ENCODE measurements at regions not wholly inside any gene's neighbourhood (a gene's known extent, or its start where the extent isn't known, plus 50 kb on each side); places are given as distances from the start of the nearest gene placed in this dataset.
"Not testable (repeated sequence)": the region's sequence is repeated elsewhere in the genome, so short reads cannot be mapped to it uniquely, and the experiment has no call there.

GRCh38 chr2:240243049-240243448 is 102.6 kb upstream of the OTOS start:
- not testable (repeated sequence) for DNase-seq

DNA sequence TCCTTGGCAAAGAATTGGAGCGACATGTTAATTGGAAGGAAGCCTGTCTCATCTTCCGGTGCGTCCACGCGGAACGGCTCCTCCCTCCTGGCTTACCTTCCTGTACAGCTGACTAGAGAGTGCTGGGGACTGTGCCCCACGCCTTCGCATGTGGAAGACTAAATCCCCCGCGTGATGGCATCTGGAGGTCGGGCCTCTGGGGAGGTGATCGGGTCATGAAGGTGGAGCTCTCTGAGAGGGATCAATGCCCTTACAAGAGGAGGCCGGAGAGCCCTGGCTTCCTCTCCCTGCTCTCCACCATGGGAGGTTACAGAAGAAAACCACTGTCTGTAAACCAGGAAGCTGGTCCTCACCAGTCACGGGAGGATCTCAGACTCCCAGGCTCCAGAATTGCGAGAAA is 104.1 kb upstream of the OTOS start:
- no peak for DNase-seq

- no peak for DNase-seq
These were observed 104.7 kb upstream of the OTOS start for GRCh38 chr2:240245184-240245583.

DNA sequence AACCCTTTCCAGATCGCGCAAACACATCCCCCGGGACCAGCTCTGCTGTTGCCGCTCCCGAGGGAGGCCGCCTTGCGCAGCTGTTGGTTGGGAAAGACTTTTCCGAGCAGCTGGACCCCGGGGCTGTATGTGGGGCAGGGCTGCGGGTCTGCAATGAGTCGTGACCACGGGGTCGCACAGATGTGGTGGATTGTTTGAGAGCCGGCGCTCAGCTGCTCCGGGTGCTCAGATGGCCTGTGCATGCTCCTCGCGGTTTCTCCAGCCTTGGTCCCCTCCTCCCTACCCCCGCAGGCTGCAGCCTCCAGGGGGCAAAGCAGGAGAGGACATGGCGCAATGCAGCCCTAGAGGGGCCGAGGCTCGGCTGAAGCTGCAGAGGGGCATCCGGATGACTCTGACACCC is 105.2 kb upstream of the OTOS start:
- no peak for DNase-seq

- no peak for DNase-seq
These were observed 105.8 kb upstream of the OTOS start for GRCh38 chr2:240246173-240246820.

DNA sequence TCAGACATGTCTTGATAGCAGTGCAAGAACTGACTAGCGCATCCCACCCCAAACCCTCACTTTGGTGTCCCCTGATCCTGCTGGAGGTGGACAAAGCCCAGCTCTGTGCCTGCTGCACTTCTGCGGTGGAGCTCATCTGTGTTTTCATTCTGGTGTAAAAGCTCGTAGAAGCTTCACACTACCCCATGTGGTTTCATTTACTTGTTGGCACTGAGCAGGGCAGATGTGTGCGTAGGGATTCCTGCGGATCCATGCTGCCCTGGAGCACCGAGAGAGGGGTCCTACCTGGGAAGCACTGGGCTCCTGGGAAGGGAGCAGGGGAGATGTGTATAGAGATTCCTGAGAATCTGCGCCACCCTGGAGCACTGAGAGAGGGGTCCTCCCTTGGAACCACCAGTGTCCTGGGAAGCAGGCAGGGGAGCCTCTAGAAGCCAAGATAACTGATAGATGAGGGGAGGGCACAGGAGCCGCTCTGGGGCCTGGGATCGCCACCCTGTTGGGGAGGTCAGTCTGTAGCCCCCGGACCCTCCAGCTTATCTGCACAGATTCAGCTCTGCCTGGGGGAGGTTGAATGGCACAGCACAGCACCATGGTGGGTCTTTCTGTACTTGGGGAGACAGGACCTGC is 106.9 kb upstream of the OTOS start:
- no peak for DNase-seq

GRCh38 chr2:240247868-240248720 is 107.6 kb upstream of the OTOS start:
- DNase-seq: peak; percentile 18

- no peak for DNase-seq
These were observed 108.4 kb upstream of the OTOS start for GRCh38 chr2:240248721-240249422.

GRCh38 chr2:240249423-240250149 is 109.1 kb upstream of the OTOS start:
- peak; percentile 21 for DNase-seq

DNA sequence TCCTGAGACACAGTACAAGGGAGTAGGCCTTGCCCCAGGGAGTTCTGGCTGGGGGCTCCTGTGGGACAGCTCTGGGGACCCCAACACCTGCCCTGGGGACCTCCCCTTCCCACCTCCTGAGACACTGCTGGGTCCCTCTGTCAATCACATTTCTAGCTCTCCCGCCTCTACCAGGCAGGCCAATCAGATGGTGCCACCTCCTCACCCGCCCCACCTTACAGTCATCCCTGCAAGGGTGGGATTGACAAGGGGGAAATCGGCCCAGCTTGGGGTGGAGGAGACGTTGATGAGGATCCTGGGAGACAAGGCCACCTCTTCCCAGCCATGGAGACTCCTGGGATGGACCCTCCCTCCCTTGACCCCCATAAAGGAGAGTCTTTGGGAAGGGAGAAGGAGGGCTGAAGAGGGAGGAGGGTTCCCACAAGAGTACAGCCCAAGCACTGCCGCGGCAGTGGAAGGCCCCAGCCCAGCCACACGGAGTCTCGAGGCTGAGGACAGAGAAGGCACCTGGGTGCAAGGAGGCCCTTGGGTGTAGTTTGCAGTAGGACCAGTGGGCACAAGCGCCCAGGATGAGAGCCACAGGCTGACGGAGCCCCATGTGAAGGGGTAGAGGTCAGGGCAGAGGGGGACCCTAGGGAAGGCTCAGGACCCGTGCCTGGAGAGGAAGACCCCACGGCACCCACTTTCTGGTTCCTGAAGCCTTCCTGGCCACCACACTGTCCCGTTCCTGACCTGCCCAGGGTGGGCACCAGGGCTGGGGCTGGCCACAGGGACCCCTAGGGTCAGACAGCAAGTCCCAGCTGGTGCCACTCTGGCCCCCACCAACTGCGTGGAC is 109.9 kb upstream of the OTOS start:
- DNase-seq: no peak

GRCh38 chr2:240250985-240251847 is 110.8 kb upstream of the OTOS start:
- peak; percentile 19 for DNase-seq

- no peak for DNase-seq
These were observed 111.4 kb upstream of the OTOS start for GRCh38 chr2:240251848-240252190.

DNA sequence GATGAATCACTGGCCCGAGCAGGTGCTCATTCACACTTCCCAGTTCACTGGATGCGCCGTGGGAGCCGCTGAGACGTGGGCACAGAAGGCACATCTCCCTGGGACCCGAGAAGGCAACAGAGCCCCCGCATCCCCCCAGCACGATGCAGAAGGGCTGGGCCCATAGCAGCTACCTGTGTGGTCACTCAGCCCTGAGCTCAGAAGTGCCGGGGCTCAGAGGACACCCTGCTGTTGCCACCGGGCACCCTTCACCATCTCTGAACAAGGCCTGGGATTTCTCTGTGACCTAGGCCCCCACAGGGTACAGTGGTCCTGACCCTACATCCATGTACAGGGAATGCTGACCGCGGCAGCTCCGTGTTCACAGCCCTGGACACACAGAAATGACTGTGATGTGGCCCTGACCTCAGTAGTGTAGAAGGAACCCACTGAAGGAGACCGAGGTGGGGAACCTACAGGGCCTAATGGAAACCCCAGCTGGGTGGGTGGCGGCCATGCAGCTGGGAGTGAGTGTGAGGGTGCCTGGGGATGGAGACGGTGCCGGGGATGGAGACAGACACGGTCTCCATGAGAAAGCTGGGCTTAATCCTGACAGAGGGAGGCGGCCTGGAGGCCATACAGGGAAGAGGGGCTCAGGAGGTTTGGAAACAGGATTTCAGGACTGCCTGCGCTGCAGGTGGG is 111.9 kb upstream of the OTOS start:
- DNase-seq: no peak

DNA sequence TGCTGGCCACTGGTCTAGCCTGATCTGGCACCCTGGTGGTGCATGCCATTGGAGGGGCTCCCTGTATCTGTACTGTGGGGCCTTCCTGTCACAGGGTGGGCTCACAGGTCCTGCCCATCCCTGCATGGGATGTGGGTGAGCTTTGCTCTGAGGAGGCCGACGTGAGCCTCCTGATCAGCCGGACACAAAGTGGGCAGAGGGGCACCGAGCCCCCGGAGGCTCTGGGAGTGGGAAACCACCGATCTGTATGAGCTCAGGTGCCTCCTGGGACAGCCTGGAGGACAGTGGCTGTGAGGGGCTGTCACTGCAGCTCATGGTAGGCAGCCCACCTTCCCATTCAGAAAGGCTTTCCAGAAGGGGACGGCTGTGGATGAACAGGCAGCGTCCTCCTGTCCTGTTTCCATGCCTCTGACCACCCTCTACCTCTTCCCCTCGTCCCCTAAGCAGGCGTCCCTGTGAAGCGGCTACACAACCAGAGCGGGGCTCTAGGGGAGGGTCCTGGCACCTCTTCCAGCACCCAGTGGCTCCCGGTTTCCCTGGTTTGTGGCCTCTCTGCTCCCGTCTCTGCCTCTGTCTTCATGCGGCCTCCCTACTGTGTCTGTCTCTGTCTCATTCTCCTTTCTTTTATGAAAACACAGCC is 112.5 kb upstream of the OTOS start:
- DNase-seq: no peak

- no peak for DNase-seq
These were observed 113.2 kb upstream of the OTOS start for GRCh38 chr2:240253583-240254145.

DNA sequence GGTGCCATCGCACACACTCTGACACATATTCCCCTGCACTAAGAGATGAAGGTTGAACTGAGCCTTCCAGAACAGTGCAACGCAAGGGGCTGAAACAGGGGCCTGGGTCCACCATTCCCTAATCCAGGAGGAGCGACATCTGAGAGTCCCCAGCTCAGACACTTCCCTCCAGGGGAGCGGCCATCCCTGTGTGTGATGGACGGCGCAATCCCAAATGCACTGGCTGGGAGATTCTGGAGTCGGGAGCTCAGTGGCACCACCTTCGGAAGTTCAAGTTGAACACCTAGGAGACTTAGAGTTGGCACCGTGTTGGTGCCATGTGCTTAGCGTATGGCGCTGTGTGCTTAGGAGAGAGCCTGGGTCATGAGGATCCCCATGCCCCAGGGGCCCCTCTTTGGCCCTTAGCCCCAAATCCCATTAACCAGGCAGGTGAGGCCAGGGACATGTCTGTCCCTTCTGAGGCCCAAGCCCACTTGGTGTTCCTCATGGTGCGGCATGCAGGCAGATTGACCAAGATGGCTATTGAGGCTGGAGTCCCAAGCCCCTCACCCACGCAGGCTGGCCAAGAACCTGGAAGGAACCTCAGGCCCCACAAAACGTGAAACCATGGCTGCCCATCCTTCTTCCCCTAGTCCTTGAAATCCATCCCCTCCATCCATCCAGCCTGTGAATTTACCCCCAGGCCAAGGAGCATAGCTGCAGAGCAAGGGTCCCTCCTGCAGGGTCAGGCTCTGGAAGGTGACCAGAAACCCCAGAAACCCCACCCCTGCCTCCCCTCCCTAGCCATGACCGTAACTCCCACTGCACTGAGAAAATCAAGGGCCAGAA is 114.1 kb upstream of the OTOS start:
- DNase-seq: no peak

DNA sequence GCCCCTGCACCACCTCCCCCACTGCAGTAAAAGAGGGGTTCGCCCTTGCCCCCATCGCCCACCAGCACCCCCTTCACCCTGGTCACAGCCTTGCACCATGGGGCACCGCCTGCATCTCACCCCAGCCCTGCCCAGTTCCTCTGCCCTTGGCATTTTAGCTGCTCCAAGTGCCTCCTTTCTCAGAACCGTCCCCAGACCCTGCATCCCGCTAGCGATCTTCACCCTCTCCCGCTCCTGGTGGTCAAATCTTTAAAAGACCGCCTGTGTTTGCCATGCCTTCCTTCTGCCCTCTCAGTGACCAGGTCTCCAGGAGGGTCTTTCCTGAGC is 114.7 kb upstream of the OTOS start:
- no peak for DNase-seq

Data from DMS79 (cell line).